OCI-LY1 (cell line): ENCODE measurements at regions not wholly inside any gene's neighbourhood (a gene's known extent, or its start where the extent isn't known, plus 50 kb on each side); places are given as distances from the start of the nearest gene placed in this dataset.

Experiments used
- CTCF ChIP-seq: fragments of 200-600 bp; sonication (generic), shearing (Covaris generic); IDR thresholded peaks from 2 replicates; pipeline ENCODE4 v1.5.1; 2017; ENCODE audit warnings: mild to moderate bottlenecking, antibody characterized with exemption, low read length, moderate library complexity, mixed read lengths
- EZH2 ChIP-seq: fragments of 200-600 bp; sonication (generic), shearing (Covaris generic); IDR thresholded peaks from 2 replicates; pipeline ENCODE4 v1.8.0; 2017; ENCODE audit warnings: borderline replicate concordance, mixed run types, mild to moderate bottlenecking, antibody characterized with exemption, low read length, moderate library complexity, mixed read lengths

- TF ChIP-seq CTCF: no peak
- TF ChIP-seq EZH2: no peak
These were observed 184.9 kb downstream of the ZC3H11B start for GRCh38 chr1:219427989-219428388.
